NCI-H524 (cell line): ENCODE measurements at regions not wholly inside any gene's neighbourhood (a gene's known extent, or its start where the extent isn't known, plus 50 kb on each side); places are given as distances from the start of the nearest gene placed in this dataset.

Experiments used
- DNase-seq, 2 experiments: peaks; one replicate each; lab custom pipeline; 2025; lab: John Stamatoyannopoulos, UW

- no peak for DNase-seq
Observed at GRCh38 chr9:80143899-80144298, 572.1 kb downstream of the TLE4 start.

DNA sequence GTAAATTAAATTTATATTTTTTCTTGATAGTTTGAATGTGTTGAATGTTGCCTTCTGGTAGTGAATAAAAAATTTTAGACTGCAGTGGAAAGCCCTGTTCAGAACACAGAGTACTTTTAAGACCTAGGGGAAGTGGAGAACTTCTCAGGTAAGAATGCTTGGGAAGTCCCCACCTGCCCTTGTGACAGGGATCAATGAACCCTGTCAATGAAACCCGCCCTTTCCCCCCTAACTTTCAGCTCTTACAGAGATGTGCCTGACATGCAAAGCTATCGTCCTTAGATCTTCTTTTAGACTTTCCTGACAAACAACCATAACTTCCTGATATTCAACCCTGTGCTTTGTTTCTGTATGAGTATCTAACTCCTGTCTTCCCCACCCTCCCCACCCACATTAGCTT is 562.7 kb downstream of the TLE4 start:
- no peak for DNase-seq

GRCh38 chr9:80131627-80132026 is 559.9 kb downstream of the TLE4 start:
- DNase-seq, result no peak

- DNase-seq, result no peak
Observed at GRCh38 chr9:80127920-80128319, 556.2 kb downstream of the TLE4 start.

DNA sequence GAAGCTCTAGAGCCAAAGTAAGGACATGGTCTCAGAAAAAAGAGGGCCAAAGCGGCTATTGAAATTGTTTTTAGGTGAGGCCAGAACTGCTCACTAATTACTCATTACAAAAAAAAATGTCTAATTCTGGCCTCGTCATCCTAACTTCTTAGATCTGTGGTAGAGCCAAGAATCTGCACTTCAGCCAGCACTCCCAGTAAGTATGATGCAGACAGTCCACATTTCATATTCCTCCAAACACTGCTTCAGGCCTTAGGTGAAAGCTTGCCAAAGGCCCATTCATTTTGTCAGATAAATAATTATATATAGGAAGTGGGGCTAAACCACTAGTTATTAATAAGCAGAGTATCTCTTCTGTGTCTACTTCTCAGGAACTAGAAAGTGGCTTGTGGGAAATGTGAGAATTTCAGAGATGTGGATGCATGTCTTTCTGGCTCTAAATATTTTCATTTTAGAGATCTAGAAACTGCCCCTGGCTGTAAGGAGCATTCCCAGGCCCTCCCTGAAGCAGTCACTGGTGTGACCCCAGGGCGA is 554.0 kb downstream of the TLE4 start:
- no peak for DNase-seq

- DNase-seq, result no peak
Observed at GRCh38 chr9:80117031-80117430, 545.3 kb downstream of the TLE4 start.

DNA sequence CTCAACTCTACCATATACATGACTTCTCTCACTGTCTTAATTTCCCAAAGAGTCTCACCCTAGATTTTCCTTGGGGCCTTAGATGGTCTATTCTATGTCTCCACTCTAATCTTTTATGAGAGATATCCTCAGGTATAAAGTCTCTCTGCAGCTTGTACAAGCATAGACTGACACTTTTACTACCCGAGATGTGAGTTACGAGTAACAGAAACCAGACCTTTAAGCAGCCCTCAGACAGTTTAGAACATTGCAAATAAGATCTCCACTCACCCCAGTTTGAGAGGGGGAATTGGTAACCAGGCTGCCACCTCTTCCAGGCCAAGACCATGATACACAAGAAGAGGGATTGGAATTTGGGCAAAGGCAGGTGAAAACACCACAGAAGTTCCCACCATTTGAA is 542.5 kb downstream of the TLE4 start:
- DNase-seq, result no peak

GRCh38 chr9:80107931-80108660 is 536.3 kb downstream of the TLE4 start:
- no peak for DNase-seq

DNA sequence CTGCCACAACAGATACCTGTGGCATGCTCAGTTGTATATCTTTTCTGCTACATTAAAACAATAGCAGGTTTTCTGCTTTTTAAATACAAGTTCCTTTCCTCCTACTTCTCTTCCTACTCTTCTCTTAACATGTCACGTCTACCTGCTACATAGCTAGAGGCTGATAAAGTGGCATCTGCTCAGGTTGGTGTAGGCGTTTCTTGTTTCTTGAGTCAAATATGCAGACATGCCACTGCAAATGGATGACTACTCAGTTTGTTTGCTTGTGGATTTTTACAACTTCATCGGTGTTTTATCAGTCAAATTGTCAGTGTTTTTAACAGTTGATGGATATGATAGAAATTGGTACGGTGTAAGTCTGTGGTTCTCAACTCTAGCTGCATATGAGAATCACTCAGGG is 525.7 kb downstream of the TLE4 start:
- DNase-seq, result no peak

DNA sequence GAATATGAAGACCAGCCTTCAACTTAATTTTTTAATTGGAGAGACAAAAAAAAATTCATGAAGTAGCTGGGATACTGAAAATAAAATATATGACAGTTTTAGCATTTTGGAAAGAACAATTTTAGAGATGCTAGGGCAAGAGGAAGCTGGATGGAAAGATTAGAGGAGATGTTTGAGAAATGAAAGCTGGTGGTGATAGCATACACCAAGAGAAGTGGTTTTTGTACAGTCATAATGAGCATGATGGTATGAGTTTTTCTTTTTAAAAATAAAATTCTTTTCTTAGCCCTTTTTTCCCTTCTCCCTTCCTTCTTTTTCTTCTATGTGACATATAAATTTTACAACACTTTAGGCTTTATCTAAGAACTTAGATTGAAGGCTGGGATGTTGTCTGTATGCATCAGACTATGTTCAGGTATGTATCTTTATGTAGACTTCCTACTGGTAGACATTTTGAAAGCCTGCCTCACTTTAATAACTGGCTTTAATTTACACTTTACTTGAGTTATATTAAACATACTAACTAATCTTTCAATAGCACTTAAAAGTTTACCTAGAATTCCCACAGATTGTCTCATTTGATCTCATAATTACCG is 522.5 kb downstream of the TLE4 start:
- no peak for DNase-seq

DNA sequence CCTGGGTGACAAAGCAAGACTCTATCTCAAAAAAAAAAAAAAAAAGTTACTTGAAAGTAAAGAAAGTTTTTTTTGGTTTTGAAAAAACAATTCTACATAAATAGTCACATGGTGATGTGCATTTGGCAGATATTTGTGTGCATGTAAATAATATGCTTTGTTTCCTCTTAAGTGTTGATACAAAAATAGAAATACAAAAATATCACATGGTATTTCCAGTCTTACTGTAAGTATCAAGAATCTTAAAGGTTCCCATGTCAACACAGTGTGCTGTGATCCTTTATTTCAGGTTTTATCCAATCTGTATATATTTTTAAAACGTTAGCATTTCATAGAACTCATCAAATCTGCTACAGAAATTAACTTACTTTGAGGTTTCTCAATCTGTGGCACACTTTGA is 521.9 kb downstream of the TLE4 start:
- no peak for DNase-seq

GRCh38 chr9:80091526-80091925 is 519.8 kb downstream of the TLE4 start:
- no peak for DNase-seq

DNA sequence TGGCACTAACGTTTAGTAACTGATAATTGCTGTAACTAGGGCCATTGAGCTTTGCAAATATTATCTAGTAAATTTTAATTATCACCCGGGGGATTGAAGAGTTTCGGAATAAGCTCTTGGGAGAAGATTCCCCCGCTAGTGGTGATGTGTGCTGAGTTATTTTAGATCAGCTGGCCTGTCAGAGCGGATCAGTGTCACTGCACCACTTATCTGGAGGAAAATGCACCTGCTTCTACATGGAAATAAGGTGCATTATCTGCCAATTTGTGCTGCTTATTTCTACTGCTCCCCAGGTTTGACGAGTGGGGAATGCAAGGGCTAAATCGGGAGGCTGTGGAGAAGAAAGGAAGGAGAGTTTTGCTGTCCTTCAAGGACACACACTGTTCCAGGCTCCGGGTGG is 518.6 kb downstream of the TLE4 start:
- no peak for DNase-seq

GRCh38 chr9:80086822-80087345 is 515.1 kb downstream of the TLE4 start:
- DNase-seq, result no peak

GRCh38 chr9:80086386-80086785 is 514.6 kb downstream of the TLE4 start:
- DNase-seq, result no peak

- no peak for DNase-seq
Observed at GRCh38 chr9:80085668-80086067, 513.9 kb downstream of the TLE4 start.

- no peak for DNase-seq
Observed at GRCh38 chr9:80082213-80082612, 510.4 kb downstream of the TLE4 start.

- DNase-seq, result no peak
Observed at GRCh38 chr9:80078826-80079225, 507.1 kb downstream of the TLE4 start.

DNA sequence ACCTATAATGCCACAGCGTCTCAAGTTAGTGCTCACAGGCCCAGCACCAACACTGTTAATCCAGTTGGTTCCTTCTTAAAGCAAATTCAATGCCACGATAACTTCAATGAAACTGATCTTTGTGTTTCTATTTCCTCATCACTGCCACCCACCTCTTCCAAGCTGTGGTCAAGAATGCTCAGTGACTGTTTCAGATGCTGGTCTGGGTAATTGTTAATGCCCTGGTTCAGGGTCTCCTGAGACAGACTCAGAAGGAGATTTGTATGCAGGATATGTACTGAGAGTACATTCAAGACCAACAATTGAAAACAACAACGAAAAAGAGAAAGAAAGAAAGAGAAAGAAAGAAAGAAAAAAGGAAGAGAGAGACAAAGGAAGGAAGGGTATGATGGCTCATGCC is 505.3 kb downstream of the TLE4 start:
- DNase-seq, result no peak

DNA sequence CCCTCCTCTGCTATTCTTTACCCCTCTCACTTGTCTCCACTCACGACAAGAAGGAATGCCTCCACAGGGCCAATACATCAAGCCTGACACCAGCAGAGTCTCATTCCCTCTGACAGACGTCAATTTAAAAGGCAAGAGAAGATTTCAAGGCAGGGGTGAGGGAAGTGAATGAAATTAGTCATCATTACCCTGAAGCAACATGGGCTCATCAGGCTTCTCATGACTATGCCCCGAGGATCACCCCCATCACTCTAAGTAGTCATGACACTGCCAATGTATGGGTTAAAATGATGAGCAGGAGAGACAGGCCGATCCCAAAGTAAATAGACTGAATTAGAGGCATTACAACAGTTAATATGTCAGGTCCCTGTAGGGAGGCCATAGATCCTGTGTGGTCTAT is 504.4 kb downstream of the TLE4 start:
- no peak for DNase-seq

DNA sequence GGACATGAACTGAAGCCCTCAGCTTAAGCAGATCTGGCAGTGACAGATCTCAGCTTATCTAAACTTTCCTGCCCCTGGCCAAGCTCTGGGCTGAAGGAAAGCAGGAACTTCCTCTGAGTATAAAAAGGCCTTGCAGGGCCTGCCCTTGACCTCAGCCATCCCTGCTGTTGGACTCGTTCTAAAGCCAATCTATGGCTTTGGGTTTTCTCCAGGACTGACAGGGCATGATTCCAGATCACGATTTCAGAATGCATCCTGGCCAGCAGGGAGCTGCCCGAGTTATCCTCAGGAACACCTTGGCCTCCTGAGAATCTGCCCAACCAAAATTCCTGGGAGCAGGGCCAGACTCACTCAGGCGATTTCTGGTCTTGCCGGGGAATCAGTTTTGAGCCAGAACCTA is 502.7 kb downstream of the TLE4 start:
- DNase-seq, result no peak

- DNase-seq, result no peak
Observed at GRCh38 chr9:80072451-80072850, 500.7 kb downstream of the TLE4 start.

GRCh38 chr9:80070071-80070742 is 498.4 kb downstream of the TLE4 start:
- DNase-seq, result no peak
